ENCODE measurements at regions not wholly inside any gene's neighbourhood (a gene's known extent, or its start where the extent isn't known, plus 50 kb on each side); places are given as distances from the start of the nearest gene placed in this dataset.

- no peak for TF ChIP-seq SP1 (IDR thresholded peaks at IDR 0.05)
- TF ChIP-seq ELF4 (IDR thresholded peaks at IDR 0.05): no peak
- TF ChIP-seq CTBP1 (IDR thresholded peaks at IDR 0.05; ENCODE audit: borderline replicate concordance): no peak
- TF ChIP-seq TARDBP (IDR thresholded peaks at IDR 0.05): no peak
- no peak for TF ChIP-seq PKNOX1 (IDR thresholded peaks at IDR 0.05)
- TF ChIP-seq LEF1 (IDR thresholded peaks at IDR 0.05; ENCODE audit: borderline replicate concordance): no peak
- no peak for TF ChIP-seq SUZ12 (IDR thresholded peaks at IDR 0.05)
- no peak for TF ChIP-seq ARNT (IDR thresholded peaks at IDR 0.05)
- TF ChIP-seq FOXK2 (IDR thresholded peaks at IDR 0.05): no peak
- TF ChIP-seq FOXA1 (IDR thresholded peaks at IDR 0.05): no peak
Observed at GRCh38 chr14:56474419-56475022, 105.1 kb upstream of the TMEM260 start.
